Skeletal muscle cell (primary cell): ENCODE measurements at regions not wholly inside any gene's neighbourhood (a gene's known extent, or its start where the extent isn't known, plus 50 kb on each side); places are given as distances from the start of the nearest gene placed in this dataset.

Experiments used
- DNase-seq: peaks from one replicate; pipeline ENCODE4 v3.0.0-alpha.2; 2010; ENCODE audit warnings: low read depth
- H3K4me3 ChIP-seq: 2 replicates; pipeline ENCODE4 v1.5.1; 2011; ENCODE audit warnings: low read depth, mild to moderate bottlenecking, control low read depth, low read length, moderate library complexity

- H3K4me3 ChIP-seq, result no peak overlapping the region
- no peak for DNase-seq
These were observed 248.1 kb downstream of the CNTN3 start for GRCh38 chr3:74366331-74366730.

- no peak overlapping the region for H3K4me3 ChIP-seq
- DNase-seq, result no peak
These were observed 251.1 kb downstream of the CNTN3 start for GRCh38 chr3:74363346-74363745.

GRCh38 chr3:74360406-74360805, 254.1 kb downstream of the CNTN3 start:
- no peak for DNase-seq
- H3K4me3 ChIP-seq, result no peak overlapping the region

- H3K4me3 ChIP-seq, result no peak overlapping the region
- DNase-seq, result no peak
These were observed 256.6 kb downstream of the CNTN3 start for GRCh38 chr3:74357881-74358280.

- no peak for DNase-seq
- no peak overlapping the region for H3K4me3 ChIP-seq
These were observed 261.4 kb downstream of the CNTN3 start for GRCh38 chr3:74353039-74353438.

GRCh38 chr3:74352166-74352565, 262.3 kb downstream of the CNTN3 start:
- no peak for DNase-seq
- no peak overlapping the region for H3K4me3 ChIP-seq

GRCh38 chr3:74351213-74351612, 263.2 kb downstream of the CNTN3 start:
- DNase-seq, result no peak
- H3K4me3 ChIP-seq, result no peak overlapping the region

GRCh38 chr3:74349015-74349414, 265.4 kb downstream of the CNTN3 start:
- no peak for DNase-seq
- H3K4me3 ChIP-seq, result no peak overlapping the region

- no peak for DNase-seq
- H3K4me3 ChIP-seq, result no peak overlapping the region
These were observed 266.7 kb downstream of the CNTN3 start for GRCh38 chr3:74347563-74348268.

GRCh38 chr3:74346896-74347295, 267.6 kb downstream of the CNTN3 start:
- no peak overlapping the region for H3K4me3 ChIP-seq

GRCh38 chr3:74345701-74346100, 268.8 kb downstream of the CNTN3 start:
- DNase-seq, result no peak
- H3K4me3 ChIP-seq, result no peak overlapping the region

More at GRCh38 chr3:74346896-74347295, 267.6 kb downstream of the CNTN3 start:
- no peak for DNase-seq

GRCh38 chr3:74344865-74345440, 269.5 kb downstream of the CNTN3 start:
- H3K4me3 ChIP-seq, result no peak overlapping the region
- no peak for DNase-seq

GRCh38 chr3:74343391-74343790, 271.1 kb downstream of the CNTN3 start:
- no peak overlapping the region for H3K4me3 ChIP-seq

GRCh38 chr3:74338998-74339397, 275.5 kb downstream of the CNTN3 start:
- DNase-seq, result no peak
- no peak overlapping the region for H3K4me3 ChIP-seq

More at GRCh38 chr3:74343391-74343790, 271.1 kb downstream of the CNTN3 start:
- no peak for DNase-seq

GRCh38 chr3:74332165-74332564, 282.3 kb downstream of the CNTN3 start:
- H3K4me3 ChIP-seq, result no peak overlapping the region
- no peak for DNase-seq

- no peak overlapping the region for H3K4me3 ChIP-seq
- no peak for DNase-seq
These were observed 282.7 kb downstream of the CNTN3 start for GRCh38 chr3:74331711-74332110.

GRCh38 chr3:74329096-74329495, 285.4 kb downstream of the CNTN3 start:
- no peak for DNase-seq
- H3K4me3 ChIP-seq, result no peak overlapping the region

GRCh38 chr3:74328435-74328834, 286.0 kb downstream of the CNTN3 start:
- no peak overlapping the region for H3K4me3 ChIP-seq
- DNase-seq, result no peak

- H3K4me3 ChIP-seq, result no peak overlapping the region
- DNase-seq, result no peak
These were observed 299.2 kb downstream of the CNTN3 start for GRCh38 chr3:74315291-74315690.

GRCh38 chr3:74314696-74315095, 299.8 kb downstream of the CNTN3 start:
- DNase-seq, result no peak
- no peak overlapping the region for H3K4me3 ChIP-seq

GRCh38 chr3:74309716-74310115, 304.7 kb downstream of the CNTN3 start:
- DNase-seq, result no peak

More at GRCh38 chr3:74309716-74310115, 304.7 kb downstream of the CNTN3 start:
- no peak overlapping the region for H3K4me3 ChIP-seq
